HepG2 (cell line): ENCODE measurements at regions not wholly inside any gene's neighbourhood (a gene's known extent, or its start where the extent isn't known, plus 50 kb on each side); places are given as distances from the start of the nearest gene placed in this dataset.

Source experiments
- CHD2 ChIP-seq: IDR thresholded peaks from 2 replicates; pipeline ENCODE4 v1.6.1; 2011; ENCODE audit warnings: low read depth, low read length, improper control_type of control experiment
- HIVEP1 ChIP-seq: sonication (generic); formaldehyde crosslinking; IDR thresholded peaks from 2 replicates; pipeline ENCODE4 v1.4.0; 2020; ENCODE audit warnings: mild to moderate bottlenecking, missing genetic modification reagents
- HMGXB3 ChIP-seq: sonication (generic); formaldehyde crosslinking; IDR thresholded peaks from 2 replicates; pipeline ENCODE4 v1.4.0; 2020; ENCODE audit warnings: missing genetic modification reagents, borderline replicate concordance
- IKZF1 ChIP-seq: fragments of 450-650 bp; IDR thresholded peaks from 2 replicates; pipeline ENCODE4 v1.7.1; 2016
- MED1 ChIP-seq: sonication (generic); formaldehyde crosslinking; IDR thresholded peaks from 2 replicates; pipeline ENCODE4 v1.4.0; 2020; ENCODE audit warnings: missing genetic modification reagents
- MYNN ChIP-seq: sonication (generic); formaldehyde crosslinking; IDR thresholded peaks from 2 replicates; pipeline ENCODE4 v1.4.0; 2020; ENCODE audit warnings: mild to moderate bottlenecking, low read depth, missing genetic modification reagents
- PITX1 ChIP-seq: sonication (generic); formaldehyde crosslinking; IDR thresholded peaks from 2 replicates; pipeline ENCODE4 v1.5.1; 2020; ENCODE audit warnings: mild to moderate bottlenecking, missing genetic modification reagents
- SRSF4 ChIP-seq: fragments of 200-400 bp; formaldehyde crosslinking; IDR thresholded peaks from one replicate; pipeline ENCODE4 v1.6.1; 2018; ENCODE audit warnings: mild to moderate bottlenecking, low read depth, low read length, moderate library complexity; ENCODE audit not compliant: poor library complexity, severe bottlenecking
- TOPORS ChIP-seq: sonication (generic); formaldehyde crosslinking; IDR thresholded peaks from 2 replicates; pipeline ENCODE4 v1.8.0; 2023; ENCODE audit warnings: mild to moderate bottlenecking, missing genetic modification reagents
- ZBTB21 ChIP-seq: sonication (generic); formaldehyde crosslinking; IDR thresholded peaks from 2 replicates; pipeline ENCODE4 v1.4.0; 2020; ENCODE audit warnings: missing genetic modification reagents
- ZFP62 ChIP-seq: sonication (generic); formaldehyde crosslinking; IDR thresholded peaks from 2 replicates; pipeline ENCODE4 v1.4.0; 2020; ENCODE audit warnings: missing genetic modification reagents
- ZNF230 ChIP-seq: sonication (generic); formaldehyde crosslinking; IDR thresholded peaks from 2 replicates; pipeline ENCODE4 v1.4.0; 2020; ENCODE audit warnings: mild to moderate bottlenecking, missing genetic modification reagents
- ZNF331 ChIP-seq: sonication (generic); formaldehyde crosslinking; IDR thresholded peaks from 2 replicates; pipeline ENCODE4 v1.4.0; 2020; ENCODE audit warnings: missing genetic modification reagents
- ZNF430 ChIP-seq: sonication (generic); formaldehyde crosslinking; IDR thresholded peaks from 2 replicates; pipeline ENCODE4 v1.9.0; 2021; ENCODE audit warnings: mild to moderate bottlenecking, missing genetic modification reagents
- ZNF605 ChIP-seq: sonication (generic); formaldehyde crosslinking; IDR thresholded peaks from 2 replicates; pipeline ENCODE4 v1.8.0; 2022; ENCODE audit warnings: mild to moderate bottlenecking, missing genetic modification reagents
- ZNF607 ChIP-seq: sonication (generic); formaldehyde crosslinking; IDR thresholded peaks from 2 replicates; pipeline ENCODE4 v1.5.1; 2020; ENCODE audit warnings: missing genetic modification reagents, mild to moderate bottlenecking, borderline replicate concordance
- TF ChIP-seq, protein P1 (sequence below): sonication (generic); IDR thresholded peaks from 2 replicates; pipeline ENCODE4 v1.6.1; 2016; ENCODE audit warnings: low read depth, borderline replicate concordance
- TF ChIP-seq, protein P2 (sequence below): sonication (generic); formaldehyde crosslinking; IDR thresholded peaks from 2 replicates; pipeline ENCODE4 v1.4.0; 2020; ENCODE audit warnings: missing genetic modification reagents, borderline replicate concordance
- TF ChIP-seq, protein P3 (sequence below): sonication (generic); formaldehyde crosslinking; IDR thresholded peaks from 2 replicates; pipeline ENCODE4 v1.4.0; 2020; ENCODE audit warnings: missing genetic modification reagents
- TF ChIP-seq, protein P4 (sequence below): sonication (generic); formaldehyde crosslinking; conservative IDR thresholded peaks from 2 replicates; pipeline ENCODE4 v1.8.0; 2022; ENCODE audit warnings: mild to moderate bottlenecking, moderate library complexity, missing genetic modification reagents

DNA sequence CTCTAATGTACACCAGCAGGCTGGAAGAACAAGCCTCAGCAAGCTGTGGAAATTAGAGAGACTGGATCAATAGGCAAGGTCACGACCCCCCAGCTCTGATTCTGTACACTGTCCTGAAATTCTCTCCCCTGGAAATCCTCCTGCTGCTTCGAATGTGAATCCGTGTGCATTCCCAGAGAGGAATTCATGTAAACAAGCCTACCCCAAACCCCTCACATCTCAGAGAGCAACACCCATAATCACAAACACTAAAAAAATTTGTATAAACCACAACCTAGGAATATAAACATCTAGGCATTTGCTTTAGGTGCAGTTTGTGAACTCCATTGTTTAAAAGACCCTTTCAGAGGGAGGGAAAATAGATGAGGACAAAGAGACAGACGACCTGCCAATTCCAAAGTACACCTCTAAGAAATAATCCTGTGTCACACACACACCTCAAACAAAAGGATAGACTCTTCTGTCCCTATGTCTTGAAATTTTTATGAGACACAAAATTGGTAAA, 325.2 kb downstream of the WDR72 start (continued):
- TF ChIP-seq CHD2 = no peak
- TF ChIP-seq ZNF607 (CRISPR knock-in tag) = no peak
- no peak for TF ChIP-seq IKZF1
- no peak for TF ChIP-seq ZBTB21 (CRISPR knock-in tag)
- TF ChIP-seq ZNF605 (CRISPR knock-in tag) = peak; percentile 23; the same call in 1 of the 2 replicates
- TF ChIP-seq ZNF230 (CRISPR knock-in tag) = no peak; the same call in 1 of the 2 replicates
- TF ChIP-seq, protein P1, sequence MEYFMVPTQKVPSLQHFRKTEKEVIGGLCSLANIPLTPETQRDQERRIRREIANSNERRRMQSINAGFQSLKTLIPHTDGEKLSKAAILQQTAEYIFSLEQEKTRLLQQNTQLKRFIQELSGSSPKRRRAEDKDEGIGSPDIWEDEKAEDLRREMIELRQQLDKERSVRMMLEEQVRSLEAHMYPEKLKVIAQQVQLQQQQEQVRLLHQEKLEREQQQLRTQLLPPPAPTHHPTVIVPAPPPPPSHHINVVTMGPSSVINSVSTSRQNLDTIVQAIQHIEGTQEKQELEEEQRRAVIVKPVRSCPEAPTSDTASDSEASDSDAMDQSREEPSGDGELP = no peak
- TF ChIP-seq, protein P2, sequence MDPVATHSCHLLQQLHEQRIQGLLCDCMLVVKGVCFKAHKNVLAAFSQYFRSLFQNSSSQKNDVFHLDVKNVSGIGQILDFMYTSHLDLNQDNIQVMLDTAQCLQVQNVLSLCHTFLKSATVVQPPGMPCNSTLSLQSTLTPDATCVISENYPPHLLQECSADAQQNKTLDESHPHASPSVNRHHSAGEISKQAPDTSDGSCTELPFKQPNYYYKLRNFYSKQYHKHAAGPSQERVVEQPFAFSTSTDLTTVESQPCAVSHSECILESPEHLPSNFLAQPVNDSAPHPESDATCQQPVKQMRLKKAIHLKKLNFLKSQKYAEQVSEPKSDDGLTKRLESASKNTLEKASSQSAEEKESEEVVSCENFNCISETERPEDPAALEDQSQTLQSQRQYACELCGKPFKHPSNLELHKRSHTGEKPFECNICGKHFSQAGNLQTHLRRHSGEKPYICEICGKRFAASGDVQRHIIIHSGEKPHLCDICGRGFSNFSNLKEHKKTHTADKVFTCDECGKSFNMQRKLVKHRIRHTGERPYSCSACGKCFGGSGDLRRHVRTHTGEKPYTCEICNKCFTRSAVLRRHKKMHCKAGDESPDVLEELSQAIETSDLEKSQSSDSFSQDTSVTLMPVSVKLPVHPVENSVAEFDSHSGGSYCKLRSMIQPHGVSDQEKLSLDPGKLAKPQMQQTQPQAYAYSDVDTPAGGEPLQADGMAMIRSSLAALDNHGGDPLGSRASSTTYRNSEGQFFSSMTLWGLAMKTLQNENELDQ (CRISPR knock-in tag) = no peak
- TF ChIP-seq, protein P3, sequence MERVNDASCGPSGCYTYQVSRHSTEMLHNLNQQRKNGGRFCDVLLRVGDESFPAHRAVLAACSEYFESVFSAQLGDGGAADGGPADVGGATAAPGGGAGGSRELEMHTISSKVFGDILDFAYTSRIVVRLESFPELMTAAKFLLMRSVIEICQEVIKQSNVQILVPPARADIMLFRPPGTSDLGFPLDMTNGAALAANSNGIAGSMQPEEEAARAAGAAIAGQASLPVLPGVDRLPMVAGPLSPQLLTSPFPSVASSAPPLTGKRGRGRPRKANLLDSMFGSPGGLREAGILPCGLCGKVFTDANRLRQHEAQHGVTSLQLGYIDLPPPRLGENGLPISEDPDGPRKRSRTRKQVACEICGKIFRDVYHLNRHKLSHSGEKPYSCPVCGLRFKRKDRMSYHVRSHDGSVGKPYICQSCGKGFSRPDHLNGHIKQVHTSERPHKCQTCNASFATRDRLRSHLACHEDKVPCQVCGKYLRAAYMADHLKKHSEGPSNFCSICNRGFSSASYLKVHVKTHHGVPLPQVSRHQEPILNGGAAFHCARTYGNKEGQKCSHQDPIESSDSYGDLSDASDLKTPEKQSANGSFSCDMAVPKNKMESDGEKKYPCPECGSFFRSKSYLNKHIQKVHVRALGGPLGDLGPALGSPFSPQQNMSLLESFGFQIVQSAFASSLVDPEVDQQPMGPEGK (CRISPR knock-in tag) = peak; percentile 93
- TF ChIP-seq SRSF4 = no peak
- TF ChIP-seq TOPORS (CRISPR knock-in tag) = 0 out of 2 replicates have a peak, but pooled peaks have one; percentile 37
- peak; percentile 59 for TF ChIP-seq ZNF331 (CRISPR knock-in tag)
- TF ChIP-seq HIVEP1 (CRISPR knock-in tag) = no peak
- no peak for TF ChIP-seq MYNN (CRISPR knock-in tag)
- TF ChIP-seq, protein P4, sequence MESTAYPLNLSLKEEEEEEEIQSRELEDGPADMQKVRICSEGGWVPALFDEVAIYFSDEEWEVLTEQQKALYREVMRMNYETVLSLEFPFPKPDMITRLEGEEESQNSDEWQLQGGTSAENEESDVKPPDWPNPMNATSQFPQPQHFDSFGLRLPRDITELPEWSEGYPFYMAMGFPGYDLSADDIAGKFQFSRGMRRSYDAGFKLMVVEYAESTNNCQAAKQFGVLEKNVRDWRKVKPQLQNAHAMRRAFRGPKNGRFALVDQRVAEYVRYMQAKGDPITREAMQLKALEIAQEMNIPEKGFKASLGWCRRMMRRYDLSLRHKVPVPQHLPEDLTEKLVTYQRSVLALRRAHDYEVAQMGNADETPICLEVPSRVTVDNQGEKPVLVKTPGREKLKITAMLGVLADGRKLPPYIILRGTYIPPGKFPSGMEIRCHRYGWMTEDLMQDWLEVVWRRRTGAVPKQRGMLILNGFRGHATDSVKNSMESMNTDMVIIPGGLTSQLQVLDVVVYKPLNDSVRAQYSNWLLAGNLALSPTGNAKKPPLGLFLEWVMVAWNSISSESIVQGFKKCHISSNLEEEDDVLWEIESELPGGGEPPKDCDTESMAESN (CRISPR knock-in tag) = no peak
- no peak for TF ChIP-seq ZFP62
- peak; percentile 97 for TF ChIP-seq MED1 (CRISPR knock-in tag)
- peak; percentile 36; the same call in 1 of the 2 replicates for TF ChIP-seq HMGXB3 (CRISPR knock-in tag)
- peak; percentile 49; the same call in 1 of the 2 replicates for TF ChIP-seq ZNF430 (CRISPR knock-in tag)
- TF ChIP-seq PITX1 (CRISPR knock-in tag) = peak; percentile 82; the same call in 1 of the 2 replicates
